ENCODE measurements at regions not wholly inside any gene's neighbourhood (a gene's known extent, or its start where the extent isn't known, plus 50 kb on each side); places are given as distances from the start of the nearest gene placed in this dataset.

- H3K9me3 ChIP-seq (replicated peaks in 1 of 2; ENCODE audit: control insufficient read depth in 2 of 2, insufficient read depth in 1 of 2, low read depth in 1 of 2, low read length in 2 of 2) = no peaks in the 10 kb centered on the region
- H2AFZ ChIP-seq (ENCODE audit: low read length) = peak overlapping the region; percentile 50
- H2BK120ac ChIP-seq (ENCODE audit: low read depth, low read length) = no peak overlapping the region
- no peak overlapping the region for H4K8ac ChIP-seq (ENCODE audit: low read depth, low read length)
- DNase-seq (ENCODE audit: low spot score) = no peak
- no peak overlapping the region for H3K23ac ChIP-seq (ENCODE audit: low read depth, low read length, poor library complexity)
- no peak overlapping the region for H2BK5ac ChIP-seq (ENCODE audit: low read length)
- no peak overlapping the region for H3K4me2 ChIP-seq (ENCODE audit: insufficient read depth, low read length, poor library complexity, severe bottlenecking)
- no peak overlapping the region for H2BK15ac ChIP-seq (ENCODE audit: low read length)
- no peak overlapping the region for H3K9ac ChIP-seq (ENCODE audit: low read depth, low read length, poor library complexity)
- no CpG with 5 or more reads among the region's 6 CpGs for WGBS, 2 donors (ENCODE audit: extremely low coverage in 2 of 2, insufficient read length in 2 of 2, insufficient replicate concordance in 1 of 2)
- H3K4ac ChIP-seq (ENCODE audit: low read length) = no peak overlapping the region
- H3K36me3 ChIP-seq (replicated peaks in 1 of 2; ENCODE audit: control insufficient read depth in 2 of 2, insufficient read depth in 2 of 2, low read length in 2 of 2) = no peaks in the 10 kb centered on the region
- no peak overlapping the region for H3K4me3 ChIP-seq (ENCODE audit: low read length in 2 of 2)
- H4K91ac ChIP-seq (ENCODE audit: low read depth, low read length, poor library complexity) = no peak overlapping the region
- no peak overlapping the region for H3K18ac ChIP-seq (ENCODE audit: low read length)
- H3K27me3 ChIP-seq (ENCODE audit: control insufficient read depth in 3 of 3, insufficient read depth in 3 of 3, low read depth in 1 of 3, low read length in 3 of 3) = no peaks in the 10 kb centered on the region
- no peak overlapping the region for H2AK5ac ChIP-seq (ENCODE audit: low read depth, low read length)
- no peak overlapping the region for H3K14ac ChIP-seq (ENCODE audit: low read length)
- peaks cover 2 to 9% of the 10 kb centered on the region in 2 donors for H3K4me1 ChIP-seq (ENCODE audit: control insufficient read depth in 2 of 2, insufficient read depth in 1 of 2, low read depth in 1 of 2, low read length in 2 of 2)
- no peak overlapping the region for H2BK12ac ChIP-seq (ENCODE audit: low read length)
- H3K79me1 ChIP-seq (ENCODE audit: low read depth, low read length) = no peaks in the 10 kb centered on the region
- no peak overlapping the region for H3K27ac ChIP-seq (replicated peaks; ENCODE audit: low read length)
Observed at GRCh38 chr9:642014-642413, 199.5 kb upstream of the DMRT1 start.

DNA sequence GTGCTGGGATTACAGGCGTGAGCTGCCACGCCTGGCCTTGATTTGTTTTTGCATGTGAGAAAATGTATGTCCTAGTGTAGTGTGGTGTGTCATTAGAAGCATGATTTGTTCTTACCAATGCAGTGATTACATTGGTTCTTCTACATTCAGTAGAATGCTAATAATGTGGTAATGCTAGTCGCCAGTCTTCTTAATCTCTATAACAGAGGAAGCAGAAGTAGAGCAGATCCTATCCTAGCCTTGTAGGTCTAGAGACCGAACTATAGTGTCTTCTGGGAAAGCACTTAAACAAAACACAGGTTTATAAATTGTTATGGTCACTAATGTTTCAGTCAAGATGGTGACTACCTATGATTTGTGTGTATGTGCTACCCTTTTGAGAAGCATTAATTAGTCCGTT, 197.5 kb upstream of the DMRT1 start:
- H3K4me1 ChIP-seq (ENCODE audit: control insufficient read depth in 2 of 2, insufficient read depth in 1 of 2, low read depth in 1 of 2, low read length in 2 of 2) = peaks cover 2 to 9% of the 10 kb centered on the region in 2 donors
- H3K27me3 ChIP-seq (ENCODE audit: control insufficient read depth in 3 of 3, insufficient read depth in 3 of 3, low read depth in 1 of 3, low read length in 3 of 3) = no peaks in the 10 kb centered on the region
- H3K4ac ChIP-seq (ENCODE audit: low read length) = no peak overlapping the region
- WGBS, 2 donors (ENCODE audit: extremely low coverage in 2 of 2, insufficient read length in 2 of 2, insufficient replicate concordance in 1 of 2) = no CpG with 5 or more reads among the region's 5 CpGs
- H3K23ac ChIP-seq (ENCODE audit: low read depth, low read length, poor library complexity) = no peak overlapping the region
- no peak overlapping the region for H2AK5ac ChIP-seq (ENCODE audit: low read depth, low read length)
- H3K4me3 ChIP-seq (ENCODE audit: low read length in 2 of 2) = no peak overlapping the region
- no peak overlapping the region for H4K91ac ChIP-seq (ENCODE audit: low read depth, low read length, poor library complexity)
- H3K9me3 ChIP-seq (replicated peaks in 1 of 2; ENCODE audit: control insufficient read depth in 2 of 2, insufficient read depth in 1 of 2, low read depth in 1 of 2, low read length in 2 of 2) = no peaks in the 10 kb centered on the region
- H3K18ac ChIP-seq (ENCODE audit: low read length) = no peak overlapping the region
- H2BK5ac ChIP-seq (ENCODE audit: low read length) = no peak overlapping the region
- H3K14ac ChIP-seq (ENCODE audit: low read length) = no peak overlapping the region
- no peak overlapping the region for H3K4me2 ChIP-seq (ENCODE audit: insufficient read depth, low read length, poor library complexity, severe bottlenecking)
- DNase-seq (ENCODE audit: low spot score) = no peak
- H2BK12ac ChIP-seq (ENCODE audit: low read length) = no peak overlapping the region
- H2BK120ac ChIP-seq (ENCODE audit: low read depth, low read length) = no peak overlapping the region
- H3K9ac ChIP-seq (ENCODE audit: low read depth, low read length, poor library complexity) = no peak overlapping the region
- H3K36me3 ChIP-seq (replicated peaks in 1 of 2; ENCODE audit: control insufficient read depth in 2 of 2, insufficient read depth in 2 of 2, low read length in 2 of 2) = no peaks in the 10 kb centered on the region
- H2AFZ ChIP-seq (ENCODE audit: low read length) = no peak overlapping the region
- H4K8ac ChIP-seq (ENCODE audit: low read depth, low read length) = no peak overlapping the region
- H3K27ac ChIP-seq (replicated peaks; ENCODE audit: low read length) = no peak overlapping the region
- H3K79me1 ChIP-seq (ENCODE audit: low read depth, low read length) = no peaks in the 10 kb centered on the region
- no peak overlapping the region for H2BK15ac ChIP-seq (ENCODE audit: low read length)

GRCh38 chr9:647522-647921, 194.0 kb upstream of the DMRT1 start:
- Histone ChIP-seq H3K27me3 (ENCODE audit: control insufficient read depth in 3 of 3, insufficient read depth in 3 of 3, low read depth in 1 of 3, low read length in 3 of 3) (no peaks in the 10 kb centered on the region), H3K14ac (ENCODE audit: low read length) (no peak overlapping the region), H3K27ac (replicated peaks; ENCODE audit: low read length) (no peak overlapping the region), H3K4me2 (ENCODE audit: insufficient read depth, low read length, poor library complexity, severe bottlenecking) (no peak overlapping the region), H3K36me3 (replicated peaks in 1 of 2; ENCODE audit: control insufficient read depth in 2 of 2, insufficient read depth in 2 of 2, low read length in 2 of 2) (no peaks in the 10 kb centered on the region), H3K18ac (ENCODE audit: low read length) (no peak overlapping the region), H2BK15ac (ENCODE audit: low read length) (no peak overlapping the region), H2AFZ (ENCODE audit: low read length) (no peak overlapping the region), H3K23ac (ENCODE audit: low read depth, low read length, poor library complexity) (no peak overlapping the region), H2AK5ac (ENCODE audit: low read depth, low read length) (no peak overlapping the region), H2BK120ac (ENCODE audit: low read depth, low read length) (no peak overlapping the region), H3K4me3 (ENCODE audit: low read length in 2 of 2) (no peak overlapping the region), H3K4ac (ENCODE audit: low read length) (no peak overlapping the region), H2BK12ac (ENCODE audit: low read length) (no peak overlapping the region), H4K91ac (ENCODE audit: low read depth, low read length, poor library complexity) (no peak overlapping the region), H3K9ac (ENCODE audit: low read depth, low read length, poor library complexity) (no peak overlapping the region), H3K4me1 (ENCODE audit: control insufficient read depth in 2 of 2, insufficient read depth in 1 of 2, low read depth in 1 of 2, low read length in 2 of 2) (peaks cover 7 to 16% of the 10 kb centered on the region in 2 donors), H4K8ac (ENCODE audit: low read depth, low read length) (no peak overlapping the region), H3K79me1 (ENCODE audit: low read depth, low read length) (no peaks in the 10 kb centered on the region), H2BK5ac (ENCODE audit: low read length) (no peak overlapping the region), H3K9me3 (replicated peaks in 1 of 2; ENCODE audit: control insufficient read depth in 2 of 2, insufficient read depth in 1 of 2, low read depth in 1 of 2, low read length in 2 of 2) (no peaks in the 10 kb centered on the region)
- no CpG with 5 or more reads among the region's 4 CpGs for WGBS, 2 donors (ENCODE audit: extremely low coverage in 2 of 2, insufficient read length in 2 of 2, insufficient replicate concordance in 1 of 2)
- DNase-seq (ENCODE audit: low spot score) = no peak

- Histone ChIP-seq H2BK5ac (ENCODE audit: low read length) (no peak overlapping the region), H2BK15ac (ENCODE audit: low read length) (no peak overlapping the region), H2BK12ac (ENCODE audit: low read length) (no peak overlapping the region), H3K9ac (ENCODE audit: low read depth, low read length, poor library complexity) (no peak overlapping the region), H3K4ac (ENCODE audit: low read length) (no peak overlapping the region), H3K27ac (replicated peaks; ENCODE audit: low read length) (no peak overlapping the region), H4K8ac (ENCODE audit: low read depth, low read length) (no peak overlapping the region), H4K91ac (ENCODE audit: low read depth, low read length, poor library complexity) (no peak overlapping the region), H3K79me1 (ENCODE audit: low read depth, low read length) (no peaks in the 10 kb centered on the region), H3K4me3 (ENCODE audit: low read length in 2 of 2) (no peak overlapping the region), H3K23ac (ENCODE audit: low read depth, low read length, poor library complexity) (no peak overlapping the region), H3K36me3 (replicated peaks in 1 of 2; ENCODE audit: control insufficient read depth in 2 of 2, insufficient read depth in 2 of 2, low read length in 2 of 2) (no peaks in the 10 kb centered on the region), H2BK120ac (ENCODE audit: low read depth, low read length) (no peak overlapping the region), H3K18ac (ENCODE audit: low read length) (no peak overlapping the region), H3K4me1 (ENCODE audit: control insufficient read depth in 2 of 2, insufficient read depth in 1 of 2, low read depth in 1 of 2, low read length in 2 of 2) (peaks cover 9 to 16% of the 10 kb centered on the region in 2 donors), H3K9me3 (replicated peaks in 1 of 2; ENCODE audit: control insufficient read depth in 2 of 2, insufficient read depth in 1 of 2, low read depth in 1 of 2, low read length in 2 of 2) (no peaks in the 10 kb centered on the region), H2AFZ (ENCODE audit: low read length) (no peak overlapping the region), H3K27me3 (ENCODE audit: control insufficient read depth in 3 of 3, insufficient read depth in 3 of 3, low read depth in 1 of 3, low read length in 3 of 3) (no peaks in the 10 kb centered on the region), H2AK5ac (ENCODE audit: low read depth, low read length) (no peak overlapping the region), H3K14ac (ENCODE audit: low read length) (no peak overlapping the region), H3K4me2 (ENCODE audit: insufficient read depth, low read length, poor library complexity, severe bottlenecking) (no peak overlapping the region)
- no peak for DNase-seq (ENCODE audit: low spot score)
- WGBS, 2 donors (ENCODE audit: extremely low coverage in 2 of 2, insufficient read length in 2 of 2, insufficient replicate concordance in 1 of 2) = no CpG with 5 or more reads among the region's 9 CpGs
Observed at GRCh38 chr9:649128-650074, 192.1 kb upstream of the DMRT1 start.

All from neuronal stem cell (in vitro differentiated cells).